Fibroblast of lung (primary cell): ENCODE measurements at regions not wholly inside any gene's neighbourhood (a gene's known extent, or its start where the extent isn't known, plus 50 kb on each side); places are given as distances from the start of the nearest gene placed in this dataset.

Experiments used
- EZH2 ChIP-seq: IDR thresholded peaks from 2 replicates; pipeline ENCODE4 v1.5.1; 2012; ENCODE audit warnings: low read length, control low read depth, mild to moderate bottlenecking; ENCODE audit errors: missing control alignments
- TF ChIP-seq, protein P1 (sequence below), 2 donors: IDR thresholded peaks in 1 of 2; conservative IDR thresholded peaks in 1 of 2; 1 replicate in 1 of 2; 2 replicates in 1 of 2; pipeline ENCODE4 v1.5.1; 2011 to 2012; ENCODE audit warnings: low read length in 2 of 2, control low read depth in 1 of 2, inconsistent platforms in 1 of 2, low read depth in 1 of 2, mild to moderate bottlenecking in 1 of 2

DNA sequence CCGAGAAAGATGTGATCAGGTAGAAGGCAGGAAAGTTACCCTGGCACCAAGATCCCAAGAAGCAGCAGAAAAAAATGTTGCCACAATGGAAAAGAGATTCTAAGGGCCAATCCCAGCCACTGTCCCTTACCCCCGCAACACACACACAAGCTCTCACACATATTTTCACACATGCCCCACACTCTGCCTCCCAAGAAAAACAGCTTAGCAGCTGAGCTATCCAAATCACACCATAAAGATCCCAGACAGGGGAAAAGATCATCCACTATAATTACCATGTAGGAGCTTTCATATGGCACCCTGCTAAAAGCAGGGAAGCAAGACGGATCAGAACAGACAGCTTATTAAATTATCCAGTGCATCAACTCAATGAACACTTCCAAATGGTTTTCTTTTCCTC, 143.4 kb downstream of the FAM114A2 start:
- TF ChIP-seq, protein P1, sequence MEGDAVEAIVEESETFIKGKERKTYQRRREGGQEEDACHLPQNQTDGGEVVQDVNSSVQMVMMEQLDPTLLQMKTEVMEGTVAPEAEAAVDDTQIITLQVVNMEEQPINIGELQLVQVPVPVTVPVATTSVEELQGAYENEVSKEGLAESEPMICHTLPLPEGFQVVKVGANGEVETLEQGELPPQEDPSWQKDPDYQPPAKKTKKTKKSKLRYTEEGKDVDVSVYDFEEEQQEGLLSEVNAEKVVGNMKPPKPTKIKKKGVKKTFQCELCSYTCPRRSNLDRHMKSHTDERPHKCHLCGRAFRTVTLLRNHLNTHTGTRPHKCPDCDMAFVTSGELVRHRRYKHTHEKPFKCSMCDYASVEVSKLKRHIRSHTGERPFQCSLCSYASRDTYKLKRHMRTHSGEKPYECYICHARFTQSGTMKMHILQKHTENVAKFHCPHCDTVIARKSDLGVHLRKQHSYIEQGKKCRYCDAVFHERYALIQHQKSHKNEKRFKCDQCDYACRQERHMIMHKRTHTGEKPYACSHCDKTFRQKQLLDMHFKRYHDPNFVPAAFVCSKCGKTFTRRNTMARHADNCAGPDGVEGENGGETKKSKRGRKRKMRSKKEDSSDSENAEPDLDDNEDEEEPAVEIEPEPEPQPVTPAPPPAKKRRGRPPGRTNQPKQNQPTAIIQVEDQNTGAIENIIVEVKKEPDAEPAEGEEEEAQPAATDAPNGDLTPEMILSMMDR (conservative IDR thresholded peaks at IDR 0.05 in 1 of 2, IDR thresholded peaks at IDR 0.05 in 1 of 2; ENCODE audit: low read depth in 1 of 2, low read length in 2 of 2), result no peak
- TF ChIP-seq EZH2, result no peak
